Endothelial cell (in vitro differentiated cells): ENCODE measurements at regions not wholly inside any gene's neighbourhood (a gene's known extent, or its start where the extent isn't known, plus 50 kb on each side); places are given as distances from the start of the nearest gene placed in this dataset.
A peak's percentile ranks its signal among the peaks of the same experiment; 100 is the strongest.
"Not testable (repeated sequence)": the region's sequence is repeated elsewhere in the genome, so short reads cannot be mapped to it uniquely, and the experiment has no call there.

Experiments
- DNase-seq: peaks from one replicate; pipeline ENCODE4 v3.0.0; 2021; ENCODE audit warnings: low spot score
- H3K27ac Mint-ChIP-seq: one replicate; pipeline ENCODE4 v1.8.0; 2021; ENCODE audit warnings: mixed read lengths, inconsistent platforms; ENCODE audit not compliant: unreplicated experiment
- H3K27me3 Mint-ChIP-seq: one replicate; pipeline ENCODE4 v1.8.0; 2021; ENCODE audit warnings: mild to moderate bottlenecking, moderate library complexity, mixed read lengths, inconsistent platforms; ENCODE audit not compliant: unreplicated experiment
- H3K36me3 Mint-ChIP-seq: one replicate; pipeline ENCODE4 v1.8.0; 2021; ENCODE audit warnings: mild to moderate bottlenecking, low read depth, mixed read lengths, inconsistent platforms; ENCODE audit not compliant: unreplicated experiment
- H3K4me1 Mint-ChIP-seq: one replicate; pipeline ENCODE4 v1.8.0; 2021; ENCODE audit warnings: mild to moderate bottlenecking, mixed read lengths, inconsistent platforms; ENCODE audit not compliant: unreplicated experiment
- H3K4me3 Mint-ChIP-seq: one replicate; pipeline ENCODE4 v1.8.0; 2021; ENCODE audit warnings: mild to moderate bottlenecking, mixed read lengths, inconsistent platforms; ENCODE audit not compliant: unreplicated experiment
- H3K9me3 Mint-ChIP-seq: one replicate; pipeline ENCODE4 v1.8.0; 2021; ENCODE audit warnings: mixed read lengths, inconsistent platforms; ENCODE audit not compliant: unreplicated experiment
- CTCF ChIP-seq: fragments of 200-600 bp; sonication (generic); IDR thresholded peaks from one replicate; pipeline ENCODE4 v1.5.0; 2021; ENCODE audit warnings: antibody characterized with exemption; ENCODE audit not compliant: unreplicated experiment

GRCh38 chrY:7299960-7300359 lies 388.4 kb upstream of the AMELY start:
- no peak for TF ChIP-seq CTCF
- Mint-ChIP-seq H3K9me3 (no peaks in the 10 kb centered on the region), H3K36me3 (peaks cover 37% of the 10 kb centered on the region), H3K27me3 (no peaks in the 10 kb centered on the region), H3K4me1 (peaks cover 15% of the 10 kb centered on the region), H3K4me3 (no peak overlapping the region), H3K27ac (no peak overlapping the region)
- DNase-seq: no peak

GRCh38 chrY:7292113-7292512 lies 380.6 kb upstream of the AMELY start:
- TF ChIP-seq CTCF: no peak
- no peak overlapping the region for H3K27ac Mint-ChIP-seq
- peaks cover 9% of the 10 kb centered on the region for H3K36me3 Mint-ChIP-seq
- no peak overlapping the region for H3K4me3 Mint-ChIP-seq
- no peak for DNase-seq
- H3K9me3 Mint-ChIP-seq: no peaks in the 10 kb centered on the region
- no peaks in the 10 kb centered on the region for H3K27me3 Mint-ChIP-seq
- peaks cover 5% of the 10 kb centered on the region for H3K4me1 Mint-ChIP-seq

- DNase-seq: no peak
- Mint-ChIP-seq H3K36me3 (peaks cover 6% of the 10 kb centered on the region), H3K4me1 (peaks cover 10% of the 10 kb centered on the region), H3K27me3 (peaks cover 1% of the 10 kb centered on the region), H3K9me3 (no peaks in the 10 kb centered on the region), H3K4me3 (no peak overlapping the region), H3K27ac (no peak overlapping the region)
- no peak for TF ChIP-seq CTCF
Observed at GRCh38 chrY:7289889-7290833, 378.6 kb upstream of the AMELY start.

- no peak for DNase-seq
- Mint-ChIP-seq H3K4me1 (peaks cover 16% of the 10 kb centered on the region), H3K27me3 (peaks cover 1% of the 10 kb centered on the region), H3K36me3 (peaks cover 14% of the 10 kb centered on the region), H3K27ac (no peak overlapping the region), H3K9me3 (no peaks in the 10 kb centered on the region), H3K4me3 (no peak overlapping the region)
- TF ChIP-seq CTCF: no peak
Observed at GRCh38 chrY:7288611-7289010, 377.1 kb upstream of the AMELY start.

- H3K27me3 Mint-ChIP-seq, H3K27ac Mint-ChIP-seq, H3K9me3 Mint-ChIP-seq, DNase-seq: not testable (repeated sequence)
- H3K4me1 Mint-ChIP-seq: peaks cover 21% of the 10 kb centered on the region
- peaks cover 16% of the 10 kb centered on the region for H3K36me3 Mint-ChIP-seq
- peak overlapping the region; percentile 62 for H3K4me3 Mint-ChIP-seq
Observed at GRCh38 chrY:7287963-7288362, 376.4 kb upstream of the AMELY start.
